ENCODE measurements at regions not wholly inside any gene's neighbourhood (a gene's known extent, or its start where the extent isn't known, plus 50 kb on each side); places are given as distances from the start of the nearest gene placed in this dataset.

GRCh38 chr2:4980995-4981394 is 711.2 kb upstream of the SOX11 start:
- WGBS (ENCODE audit: low lambda C conversion rate) = 19% methylated on average over 5 of the region's 5 CpGs

More at GRCh38 chr2:4980995-4981394, 711.2 kb upstream of the SOX11 start:
- CTCF ChIA-PET (ENCODE audit: low intra/inter-chr PET ratio, low total read pairs) = no interaction called here
- POLR2A ChIA-PET = no interaction called here
- H4K20me1 ChIP-seq (ENCODE audit: insufficient read depth, low read length) = no peaks in the 10 kb centered on the region
- no peak overlapping the region for H2AFZ ChIP-seq (ENCODE audit: low read length)
- no peaks in the 10 kb centered on the region for H3K79me2 ChIP-seq (ENCODE audit: insufficient read depth, low read length)
- in situ Hi-C loops (cut with HindIII; ENCODE audit: extremely low pct_ligation_motif_present, low pct_unique_long_range_greater_than_20kb) = no loop called here
- no peak overlapping the region for H3K4me2 ChIP-seq (ENCODE audit: low read depth, low read length)
- no TSS peak for BruUV-seq (replicated peaks)
- DNase-seq (ENCODE audit: low spot score) (no peak), FAIRE-seq (no peak), ATAC-seq (no peak)
- H3K27ac ChIP-seq (ENCODE audit: extremely low read length, insufficient read depth, low read length) = no peak overlapping the region
- TF ChIP-seq ZNF329 (CRISPR knock-in tag; IDR thresholded peaks at IDR 0.05; ENCODE audit: low read depth) (no peak), ZNF775 (CRISPR knock-in tag; IDR thresholded peaks at IDR 0.05; ENCODE audit: borderline replicate concordance) (no peak), PITX1 (CRISPR knock-in tag; IDR thresholded peaks at IDR 0.05) (no peak), MAFK (conservative IDR thresholded peaks at IDR 0.05 in 1 of 2, IDR thresholded peaks at IDR 0.05 in 1 of 2; ENCODE audit: low read length in 2 of 2) (no peak), FOXK1 (CRISPR knock-in tag; IDR thresholded peaks at IDR 0.05; ENCODE audit: borderline replicate concordance, low read depth) (no peak), HMGXB4 (CRISPR knock-in tag; IDR thresholded peaks at IDR 0.05; ENCODE audit: borderline replicate concordance in 1 of 2, low read depth in 1 of 2) (no peak), MXI1 (IDR thresholded peaks at IDR 0.05; ENCODE audit: borderline replicate concordance, low read depth, low read length) (no peak), ZNF713 (CRISPR knock-in tag; IDR thresholded peaks at IDR 0.05) (no peak), BRD4 (CRISPR knock-in tag; IDR thresholded peaks at IDR 0.05) (no peak), GATAD1 (CRISPR knock-in tag; IDR thresholded peaks at IDR 0.05) (no peak), ELK4 (CRISPR knock-in tag; IDR thresholded peaks at IDR 0.05; ENCODE audit: borderline replicate concordance) (no peak), GATAD2A (CRISPR knock-in tag; IDR thresholded peaks at IDR 0.05) (no peak), ZNF224 (CRISPR knock-in tag; IDR thresholded peaks at IDR 0.05) (no peak), ZNF780A (CRISPR knock-in tag; IDR thresholded peaks at IDR 0.05) (no peak), DBP (CRISPR knock-in tag; IDR thresholded peaks at IDR 0.05; ENCODE audit: not compliant biosample characterization) (no peak), GATA4 (IDR thresholded peaks at IDR 0.05; ENCODE audit: borderline replicate concordance, low read depth) (no peak), MLXIP (CRISPR knock-in tag; IDR thresholded peaks at IDR 0.05; ENCODE audit: borderline replicate concordance) (no peak), TBX2 (CRISPR knock-in tag; IDR thresholded peaks at IDR 0.05; ENCODE audit: borderline replicate concordance) (no peak), ZNF354B (CRISPR knock-in tag; IDR thresholded peaks at IDR 0.05) (no peak), GZF1 (CRISPR knock-in tag; IDR thresholded peaks at IDR 0.05) (no peak)
- intact Hi-C loops (cut with micrococcal nuclease; ENCODE audit: unreplicated experiment) = no loop called here
- H3K36me3 ChIP-seq (replicated peaks in 1 of 2; ENCODE audit: control insufficient read depth in 1 of 2, insufficient read depth in 2 of 2, low read length in 2 of 2) = no peaks in the 10 kb centered on the region
- no peaks in the 10 kb centered on the region; a peak in 2 of 5 replicates for H3K27me3 ChIP-seq (ENCODE audit: control insufficient read depth in 1 of 2, insufficient read depth in 2 of 2, low read length in 2 of 2)
- no peak overlapping the region for H3K4me3 ChIP-seq (replicated peaks in 1 of 3; ENCODE audit: insufficient read depth in 1 of 3, low read depth in 2 of 3, low read length in 3 of 3)
- no peaks in the 10 kb centered on the region for H3K4me1 ChIP-seq (ENCODE audit: insufficient read depth, low read length)
- 0 out of 2 replicates have a peak, but pooled peaks cover 5% of the 10 kb centered on the region for H3K9me3 ChIP-seq (ENCODE audit: low read length)
- H3K9ac ChIP-seq (ENCODE audit: insufficient read depth, low read depth, low read length) = no peak overlapping the region
